ENCODE measurements at regions not wholly inside any gene's neighbourhood (a gene's known extent, or its start where the extent isn't known, plus 50 kb on each side); places are given as distances from the start of the nearest gene placed in this dataset.

GRCh38 chr2:49236316-49236715 lies 82.0 kb upstream of the FSHR start:
- H4K20me1 ChIP-seq (ENCODE audit: insufficient read depth) = no peaks in the 10 kb centered on the region
- no peak overlapping the region for H3K4me3 ChIP-seq (replicated peaks in 1 of 2; ENCODE audit: low read depth in 1 of 2, low read length in 2 of 2)
- BruUV-seq (replicated peaks) = no TSS peak
- H3K4me2 ChIP-seq (ENCODE audit: low read length) = no peak overlapping the region
- no peak overlapping the region for H2AFZ ChIP-seq (ENCODE audit: low read depth, low read length, poor library complexity, severe bottlenecking)
- ChIA-PET RAD21 (ENCODE audit: low non-redundant PET in 1 of 2, low total read pairs in 2 of 2, uncharacterized antibody in 2 of 2, unreplicated experiment in 2 of 2) (no interaction called here), CTCF (no interaction called here), POLR2A (no interaction called here)
- no peaks in the 10 kb centered on the region for H3K36me3 ChIP-seq (ENCODE audit: control insufficient read depth in 1 of 2, insufficient read depth in 2 of 2, low read length in 2 of 2)
- H3K9me3 ChIP-seq (ENCODE audit: control insufficient read depth in 1 of 2, insufficient read depth in 1 of 2, low read depth in 1 of 2, low read length in 2 of 2) = no peaks in the 10 kb centered on the region; a peak in 1 of 4 replicates
- no peaks in the 10 kb centered on the region for H3K79me2 ChIP-seq (ENCODE audit: insufficient read depth, low read length)
- no peaks in the 10 kb centered on the region for H3K9me2 ChIP-seq (ENCODE audit: insufficient read depth)
- TF ChIP-seq, protein P1, sequence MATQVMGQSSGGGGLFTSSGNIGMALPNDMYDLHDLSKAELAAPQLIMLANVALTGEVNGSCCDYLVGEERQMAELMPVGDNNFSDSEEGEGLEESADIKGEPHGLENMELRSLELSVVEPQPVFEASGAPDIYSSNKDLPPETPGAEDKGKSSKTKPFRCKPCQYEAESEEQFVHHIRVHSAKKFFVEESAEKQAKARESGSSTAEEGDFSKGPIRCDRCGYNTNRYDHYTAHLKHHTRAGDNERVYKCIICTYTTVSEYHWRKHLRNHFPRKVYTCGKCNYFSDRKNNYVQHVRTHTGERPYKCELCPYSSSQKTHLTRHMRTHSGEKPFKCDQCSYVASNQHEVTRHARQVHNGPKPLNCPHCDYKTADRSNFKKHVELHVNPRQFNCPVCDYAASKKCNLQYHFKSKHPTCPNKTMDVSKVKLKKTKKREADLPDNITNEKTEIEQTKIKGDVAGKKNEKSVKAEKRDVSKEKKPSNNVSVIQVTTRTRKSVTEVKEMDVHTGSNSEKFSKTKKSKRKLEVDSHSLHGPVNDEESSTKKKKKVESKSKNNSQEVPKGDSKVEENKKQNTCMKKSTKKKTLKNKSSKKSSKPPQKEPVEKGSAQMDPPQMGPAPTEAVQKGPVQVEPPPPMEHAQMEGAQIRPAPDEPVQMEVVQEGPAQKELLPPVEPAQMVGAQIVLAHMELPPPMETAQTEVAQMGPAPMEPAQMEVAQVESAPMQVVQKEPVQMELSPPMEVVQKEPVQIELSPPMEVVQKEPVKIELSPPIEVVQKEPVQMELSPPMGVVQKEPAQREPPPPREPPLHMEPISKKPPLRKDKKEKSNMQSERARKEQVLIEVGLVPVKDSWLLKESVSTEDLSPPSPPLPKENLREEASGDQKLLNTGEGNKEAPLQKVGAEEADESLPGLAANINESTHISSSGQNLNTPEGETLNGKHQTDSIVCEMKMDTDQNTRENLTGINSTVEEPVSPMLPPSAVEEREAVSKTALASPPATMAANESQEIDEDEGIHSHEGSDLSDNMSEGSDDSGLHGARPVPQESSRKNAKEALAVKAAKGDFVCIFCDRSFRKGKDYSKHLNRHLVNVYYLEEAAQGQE (IDR thresholded peaks at IDR 0.05; ENCODE audit: low read depth) = no peak
- TF ChIP-seq RAD21 (IDR thresholded peaks at IDR 0.05; ENCODE audit: low read depth) (no peak), FOSL1 (IDR thresholded peaks at IDR 0.05; ENCODE audit: low read depth) (no peak), EZH2phosphoT487 (IDR thresholded peaks at IDR 0.05; ENCODE audit: borderline replicate concordance) (no peak), CEBPB (IDR thresholded peaks at IDR 0.05; ENCODE audit: low read depth) (no peak), EZH2 (IDR thresholded peaks at IDR 0.05) (no peak), SIN3A (IDR thresholded peaks at IDR 0.05; ENCODE audit: low read depth) (no peak), YY1 (IDR thresholded peaks at IDR 0.05; ENCODE audit: extremely low read depth, insufficient replicate concordance, low read depth, low read length) (no peak)
- TF ChIP-seq, protein P2, sequence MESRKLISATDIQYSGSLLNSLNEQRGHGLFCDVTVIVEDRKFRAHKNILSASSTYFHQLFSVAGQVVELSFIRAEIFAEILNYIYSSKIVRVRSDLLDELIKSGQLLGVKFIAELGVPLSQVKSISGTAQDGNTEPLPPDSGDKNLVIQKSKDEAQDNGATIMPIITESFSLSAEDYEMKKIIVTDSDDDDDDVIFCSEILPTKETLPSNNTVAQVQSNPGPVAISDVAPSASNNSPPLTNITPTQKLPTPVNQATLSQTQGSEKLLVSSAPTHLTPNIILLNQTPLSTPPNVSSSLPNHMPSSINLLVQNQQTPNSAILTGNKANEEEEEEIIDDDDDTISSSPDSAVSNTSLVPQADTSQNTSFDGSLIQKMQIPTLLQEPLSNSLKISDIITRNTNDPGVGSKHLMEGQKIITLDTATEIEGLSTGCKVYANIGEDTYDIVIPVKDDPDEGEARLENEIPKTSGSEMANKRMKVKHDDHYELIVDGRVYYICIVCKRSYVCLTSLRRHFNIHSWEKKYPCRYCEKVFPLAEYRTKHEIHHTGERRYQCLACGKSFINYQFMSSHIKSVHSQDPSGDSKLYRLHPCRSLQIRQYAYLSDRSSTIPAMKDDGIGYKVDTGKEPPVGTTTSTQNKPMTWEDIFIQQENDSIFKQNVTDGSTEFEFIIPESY (IDR thresholded peaks at IDR 0.05; ENCODE audit: extremely low read depth, insufficient replicate concordance, low read length) = no peak
- no peaks in the 10 kb centered on the region for H3K4me1 ChIP-seq (ENCODE audit: control insufficient read depth in 1 of 2, insufficient read depth in 2 of 2, low read length in 2 of 2)
- DNase-seq (ENCODE audit: low read depth, low spot score) (no peak), ATAC-seq (no peak)
- no peaks in the 10 kb centered on the region for H3K27me3 ChIP-seq (ENCODE audit: insufficient read depth, low read length)
- no peak overlapping the region for H3K9ac ChIP-seq (ENCODE audit: low read length)
- intact Hi-C loops (cut with micrococcal nuclease) = no loop called here
- H3K27ac ChIP-seq (ENCODE audit: low read depth, low read length) = no peak overlapping the region
